ENCODE measurements at regions not wholly inside any gene's neighbourhood (a gene's known extent, or its start where the extent isn't known, plus 50 kb on each side); places are given as distances from the start of the nearest gene placed in this dataset.
"Not testable (repeated sequence)": the region's sequence is repeated elsewhere in the genome, so short reads cannot be mapped to it uniquely, and the experiment has no call there.

DNA sequence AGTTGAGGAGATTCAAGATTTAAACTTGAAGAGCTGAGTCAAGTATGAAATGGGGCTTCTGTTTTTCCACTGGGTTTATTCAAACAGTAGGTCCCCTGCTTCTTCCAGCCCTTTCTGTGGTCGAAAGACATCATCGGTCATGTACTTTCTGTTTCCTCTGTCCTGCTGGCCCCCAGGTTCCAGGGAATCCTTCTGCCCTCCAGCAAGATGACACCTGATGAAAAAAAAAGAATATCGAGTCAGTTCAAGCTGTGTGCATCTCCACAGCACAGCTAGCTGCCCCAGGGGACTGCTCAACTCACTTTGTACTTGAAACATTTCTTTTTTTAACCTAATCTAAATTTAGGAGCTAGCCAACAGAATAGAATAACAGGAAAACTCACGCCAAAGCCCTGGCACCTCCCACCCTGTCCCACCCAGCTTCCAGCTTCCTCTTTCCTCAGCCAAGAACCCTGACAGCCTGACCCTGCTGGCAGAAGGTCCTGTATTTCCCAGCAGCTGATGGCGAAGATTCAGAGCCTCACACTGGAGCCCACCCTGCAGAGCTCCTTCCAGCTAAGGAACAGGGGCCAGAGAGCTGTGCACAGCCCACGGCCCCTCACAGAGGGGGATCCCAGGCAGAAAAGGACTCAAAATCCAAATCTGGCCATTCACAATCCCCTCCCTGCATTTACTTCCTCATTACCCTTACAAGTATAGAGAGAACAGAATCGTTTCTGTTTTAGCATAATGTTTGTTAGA is 176.5 kb downstream of the PSMG1 start:
- DNase-seq (ENCODE audit: low read depth in 3 of 3, low spot score in 2 of 3), result no peak

DNA sequence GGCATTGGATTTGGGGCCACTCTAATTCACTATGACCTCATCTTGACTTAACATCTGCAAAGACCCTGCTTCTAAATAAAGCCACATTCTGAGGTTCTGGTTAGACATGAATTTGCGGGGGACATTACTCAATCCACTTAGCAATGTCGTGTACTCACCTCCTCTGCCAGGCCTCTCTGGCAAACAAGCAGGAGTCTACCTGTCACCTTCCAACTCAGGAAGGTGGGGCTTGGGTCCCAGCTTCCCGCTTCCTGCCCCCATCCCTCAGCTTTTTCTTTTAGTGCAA is 177.8 kb downstream of the PSMG1 start:
- no peak for DNase-seq (ENCODE audit: low read depth in 3 of 3, low spot score in 2 of 3)

DNA sequence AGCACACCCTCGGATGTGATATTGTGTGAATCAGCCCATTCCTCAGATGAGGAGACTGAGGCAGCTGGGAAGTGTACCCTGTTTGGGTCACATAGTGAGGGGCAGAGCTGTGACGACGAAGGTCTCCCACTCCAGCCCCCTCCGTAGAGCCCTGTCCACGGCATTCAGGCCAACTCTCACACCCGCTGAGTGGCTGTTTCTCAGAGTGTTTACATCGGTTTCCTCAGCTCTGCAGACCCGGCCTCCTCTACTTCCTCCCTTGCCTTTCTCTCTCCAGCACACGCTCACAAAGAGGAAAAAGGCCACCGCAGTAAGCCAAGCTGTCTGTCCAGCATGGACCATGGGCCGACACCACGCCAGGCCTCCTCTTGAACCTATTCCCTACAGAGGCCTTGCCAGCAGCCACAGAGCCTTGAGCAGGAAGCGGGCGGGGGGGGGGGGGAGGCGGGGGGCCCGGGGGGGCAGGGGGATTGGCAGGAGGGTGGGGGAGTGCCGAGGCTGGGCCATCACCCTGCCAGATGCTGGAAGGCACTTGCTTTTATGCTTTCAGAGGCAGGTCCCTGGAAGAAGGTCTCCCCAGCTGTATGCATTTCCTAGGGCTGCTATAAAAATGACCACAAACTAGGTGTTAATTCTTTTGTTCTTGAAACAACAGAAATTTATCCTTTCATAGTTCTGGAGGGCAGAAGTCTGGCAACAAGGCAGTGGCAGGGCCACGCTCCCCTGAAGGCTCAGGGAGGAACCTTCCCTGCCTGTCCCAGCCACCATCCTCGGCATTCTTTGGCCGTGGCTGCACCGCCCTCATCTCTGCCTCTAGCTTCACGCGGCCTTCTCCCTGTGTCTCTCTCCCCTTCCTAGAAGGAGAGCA is 178.4 kb downstream of the PSMG1 start:
- DNase-seq (ENCODE audit: low read depth in 3 of 3, low spot score in 2 of 3), result no peak

DNA sequence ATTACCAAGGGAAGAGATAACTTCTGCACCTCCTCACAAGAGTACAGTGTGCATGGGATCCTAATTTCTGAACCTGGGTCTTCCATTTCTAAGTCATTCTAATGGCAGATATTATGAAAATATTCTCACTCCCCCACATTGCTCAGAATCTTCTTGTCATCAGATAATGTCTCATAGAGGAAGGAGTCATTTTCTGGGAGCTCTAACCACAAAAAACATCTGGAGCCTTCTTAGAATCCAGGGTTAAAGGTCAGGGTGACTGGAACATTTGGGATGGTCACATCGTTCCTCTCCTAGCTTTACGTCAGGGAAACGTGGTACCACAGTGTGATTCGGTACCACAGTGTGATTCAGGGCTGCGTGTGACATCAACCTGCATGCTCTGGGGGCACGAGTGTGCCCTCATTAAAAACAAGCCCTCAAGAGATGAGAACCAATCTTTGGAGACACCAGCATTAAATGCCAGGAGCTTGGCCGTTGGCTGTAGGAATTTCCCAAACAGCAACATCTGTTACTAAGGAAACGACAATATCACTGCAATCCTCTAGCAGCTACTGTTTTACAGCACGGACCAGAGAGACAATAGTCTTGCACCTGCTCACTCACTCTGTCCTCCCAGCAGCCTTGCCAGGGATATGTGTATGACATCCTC is 179.1 kb downstream of the PSMG1 start:
- DNase-seq (ENCODE audit: low read depth in 3 of 3, low spot score in 2 of 3), result no peak

DNA sequence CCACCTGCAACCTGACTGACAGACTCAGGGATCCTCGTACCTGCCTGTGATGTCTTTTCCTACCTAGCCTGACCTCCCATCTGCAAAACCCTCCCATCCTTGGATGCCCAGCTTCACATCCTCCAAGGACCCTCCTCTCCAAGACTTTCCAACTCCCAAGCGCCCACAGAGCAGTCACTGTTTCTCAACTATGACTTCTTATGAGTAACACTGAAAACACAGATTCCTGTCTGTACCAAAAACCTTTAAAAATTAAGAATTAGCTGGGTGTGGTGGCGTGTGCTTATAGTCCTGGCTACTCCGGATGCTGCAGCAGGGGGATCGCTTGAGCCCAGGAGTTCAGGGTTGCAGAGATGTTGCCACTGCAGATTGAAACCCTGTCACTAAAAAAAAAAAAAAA is 181.9 kb downstream of the PSMG1 start:
- DNase-seq (ENCODE audit: low read depth in 3 of 3, low spot score in 2 of 3), result no peak

DNA sequence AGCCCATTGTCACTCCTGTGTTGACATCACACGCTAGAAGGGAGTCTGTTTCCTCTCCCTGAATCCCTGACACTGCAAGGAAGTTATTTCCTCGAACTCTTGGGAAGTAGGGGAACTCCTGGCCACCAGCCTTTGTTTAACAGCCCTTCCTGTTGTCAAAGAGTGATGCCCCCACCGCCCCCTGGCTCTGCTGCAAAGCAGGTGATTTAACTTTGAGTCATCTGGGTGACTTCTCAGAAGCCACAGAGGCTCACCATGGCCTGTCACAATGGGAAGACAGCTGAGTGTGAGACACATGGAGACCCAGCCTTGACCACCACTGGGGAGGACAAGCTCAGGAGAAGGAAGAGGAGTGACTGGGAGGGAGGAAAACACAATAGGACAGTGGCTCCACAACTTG is 182.8 kb downstream of the PSMG1 start:
- no peak for DNase-seq (ENCODE audit: low read depth in 3 of 3, low spot score in 2 of 3)

DNA sequence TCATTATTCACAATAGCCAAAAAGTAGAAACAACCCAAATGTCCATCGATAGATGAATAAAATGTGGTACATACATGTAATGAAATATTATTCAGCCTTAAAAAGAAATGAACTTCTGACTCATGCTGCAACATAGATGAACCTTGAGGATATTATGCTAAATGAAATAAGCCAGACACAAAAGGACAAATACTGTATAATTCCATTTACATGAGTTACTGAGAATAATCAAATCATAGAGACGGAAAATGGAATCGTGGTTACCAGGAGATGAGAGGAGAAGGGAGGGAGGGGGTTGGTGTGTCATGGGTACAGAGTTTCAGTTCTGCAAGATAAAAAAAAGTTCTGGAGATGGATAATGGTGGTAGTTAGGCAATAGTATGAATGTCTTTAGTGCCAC is 184.1 kb downstream of the PSMG1 start:
- no peak for DNase-seq (ENCODE audit: low read depth in 3 of 3, low spot score in 2 of 3)

DNA sequence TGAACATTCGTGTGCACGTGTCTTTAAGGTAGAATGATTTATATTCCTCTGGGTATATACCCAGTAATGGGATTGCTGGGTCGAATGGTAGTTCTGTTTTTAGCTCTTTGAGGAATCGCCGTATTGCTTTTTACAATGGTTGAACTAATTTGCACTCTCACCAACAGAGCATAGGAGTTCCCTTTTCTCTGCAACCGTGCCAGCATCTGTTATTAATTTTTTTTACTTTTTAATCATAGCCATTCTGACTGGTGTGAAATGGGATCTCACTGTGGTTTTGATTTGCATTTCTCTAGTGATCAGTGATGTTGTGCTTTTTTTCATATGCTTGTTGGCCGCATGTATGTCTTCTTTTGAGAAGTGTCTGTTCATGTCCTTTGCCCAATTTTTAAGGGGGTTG is 185.0 kb downstream of the PSMG1 start:
- DNase-seq (ENCODE audit: low read depth in 3 of 3, low spot score in 2 of 3), result not testable (repeated sequence)

DNA sequence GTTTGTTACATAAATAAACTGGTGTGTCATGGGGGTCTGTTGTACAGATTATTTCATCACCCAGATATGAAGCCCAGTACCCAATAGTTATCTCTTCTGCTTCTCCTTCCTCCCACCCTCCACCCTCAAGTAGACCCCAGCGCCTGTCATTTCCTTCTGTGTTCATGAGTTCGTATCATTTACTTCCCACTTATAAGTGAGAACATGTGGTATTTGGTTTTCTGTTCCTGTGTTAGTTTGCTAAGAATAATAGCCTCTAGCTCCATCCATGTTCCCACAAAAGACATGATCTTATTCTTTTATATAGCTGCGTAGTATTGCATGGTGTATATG is 185.4 kb downstream of the PSMG1 start:
- not testable (repeated sequence) for DNase-seq (ENCODE audit: low read depth in 3 of 3, low spot score in 2 of 3)

DNA sequence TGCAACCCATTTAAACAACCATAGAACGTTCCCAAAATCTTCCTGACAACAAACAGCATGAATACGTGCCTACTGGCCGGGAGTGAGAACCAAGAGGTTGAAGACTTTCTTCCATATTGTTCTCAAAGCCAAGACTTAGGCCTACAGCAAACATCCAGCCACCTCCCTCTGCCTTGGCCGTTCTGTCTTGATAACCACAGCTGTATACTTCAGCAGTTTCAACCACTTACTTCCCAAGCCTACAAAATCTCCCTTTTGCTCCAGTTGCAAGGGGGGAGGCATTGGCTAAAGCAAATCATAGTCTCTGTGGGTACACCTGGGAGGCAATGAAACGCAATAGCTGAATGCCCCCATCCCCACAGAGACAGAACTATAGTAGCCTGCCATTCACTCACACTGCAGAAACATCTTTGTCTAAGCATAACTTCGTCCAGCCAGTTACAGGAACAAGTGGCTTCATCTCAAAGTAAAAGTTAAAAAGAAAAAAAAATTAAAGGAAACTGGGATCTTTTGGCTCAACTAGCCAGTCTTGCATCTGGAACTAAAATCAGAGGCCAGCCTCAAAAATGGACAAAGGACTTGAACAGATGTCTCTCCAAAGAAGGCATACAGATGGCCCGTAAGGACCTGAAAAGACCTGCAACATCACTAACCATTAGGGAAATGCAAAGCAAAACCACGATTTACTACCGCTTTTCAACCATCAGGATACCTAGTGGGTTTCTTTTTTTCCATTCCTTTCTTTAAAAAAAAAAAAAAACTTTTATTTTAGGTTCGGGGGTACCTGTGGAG is 186.0 kb downstream of the PSMG1 start:
- no peak for DNase-seq (ENCODE audit: low read depth in 3 of 3, low spot score in 2 of 3)

DNA sequence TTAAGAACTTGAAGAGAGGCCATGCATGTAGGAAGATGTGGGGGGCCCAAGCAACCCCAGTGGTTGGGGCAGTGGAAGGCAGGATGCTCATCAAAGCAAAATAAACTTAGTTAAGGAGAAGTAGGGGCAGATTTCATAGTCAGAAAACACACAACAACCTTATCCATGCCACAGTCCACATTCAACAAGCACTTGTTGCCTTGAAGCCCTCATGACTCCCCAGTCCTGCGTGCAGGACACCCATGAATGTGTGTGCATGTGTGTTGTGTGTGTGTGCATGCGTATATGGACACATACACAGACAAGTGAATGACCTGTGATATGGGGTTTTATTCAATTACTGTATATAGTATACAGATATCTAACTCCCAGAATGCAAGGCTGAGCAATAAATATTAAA is 186.9 kb downstream of the PSMG1 start:
- DNase-seq (ENCODE audit: low read depth in 3 of 3, low spot score in 2 of 3), result no peak

DNA sequence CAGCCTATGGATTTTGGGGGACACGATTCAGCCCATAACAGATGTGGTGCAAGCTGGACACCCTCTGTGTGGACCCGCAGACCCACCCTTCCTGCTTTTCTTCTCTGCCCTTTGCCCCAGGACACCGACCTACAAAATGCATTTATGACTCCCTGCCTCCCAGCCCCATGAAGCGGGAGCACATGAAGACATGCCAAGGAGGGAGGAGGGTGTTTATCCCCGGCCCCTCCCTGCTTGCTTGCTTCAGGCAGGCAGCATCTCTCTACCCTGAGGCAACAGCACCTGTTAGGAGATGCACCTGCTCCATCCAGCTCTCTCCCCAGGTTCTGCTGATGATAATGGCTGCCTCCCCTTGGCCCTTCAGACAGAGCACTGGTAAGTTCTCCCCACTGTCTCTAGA is 187.5 kb downstream of the PSMG1 start:
- DNase-seq (ENCODE audit: low read depth in 3 of 3, low spot score in 2 of 3), result no peak

DNA sequence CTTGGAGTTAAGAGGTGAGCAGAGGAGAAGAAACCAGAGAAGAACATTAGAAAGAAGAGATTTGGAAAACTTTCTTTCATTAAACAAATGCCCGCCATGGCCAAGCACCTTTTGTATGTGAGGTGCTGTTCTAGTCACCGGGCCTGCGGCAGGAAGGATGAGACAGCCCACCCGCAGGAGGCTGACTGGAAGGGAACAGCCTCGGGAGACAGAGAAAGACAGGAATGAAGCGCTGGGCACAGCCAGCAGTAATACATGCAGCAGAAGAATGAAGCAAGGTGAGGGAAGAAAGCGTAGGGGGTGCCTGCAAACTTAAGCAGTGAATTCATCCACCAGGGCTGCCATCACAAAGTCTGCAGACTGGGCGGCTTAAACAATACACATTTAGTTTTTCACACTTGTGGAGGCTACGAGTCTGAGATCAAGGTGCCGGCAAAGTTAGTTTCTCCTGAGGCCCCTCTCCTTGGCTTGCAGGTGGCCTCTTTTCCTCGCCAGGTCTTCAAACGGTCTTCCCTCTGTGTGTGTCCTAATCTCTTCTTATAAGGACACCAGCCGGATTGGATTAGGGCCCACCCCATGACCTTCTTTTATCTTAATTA is 188.1 kb downstream of the PSMG1 start:
- no peak for DNase-seq (ENCODE audit: low read depth in 3 of 3, low spot score in 2 of 3)

DNA sequence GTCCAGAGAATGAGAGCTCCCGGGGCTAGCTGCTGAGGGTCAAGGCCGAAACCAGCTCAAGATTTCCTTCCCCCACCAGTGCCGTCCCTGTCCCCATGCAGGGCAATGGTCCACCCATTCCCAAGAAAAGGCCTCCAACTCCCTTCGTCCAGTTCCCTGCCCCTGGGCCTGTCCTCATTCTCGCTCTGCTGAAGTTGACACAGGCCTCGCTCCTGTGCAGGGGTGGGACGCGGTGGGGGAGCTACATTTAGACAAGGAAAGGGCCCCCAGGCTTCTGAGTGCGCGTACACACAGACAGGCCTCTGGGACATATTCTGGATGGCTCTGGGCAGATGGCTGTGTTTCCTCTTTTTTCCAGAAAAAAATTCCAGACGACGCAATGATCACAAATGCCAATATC is 188.3 kb downstream of the ETS2 start:
- DNase-seq (ENCODE audit: low read depth in 3 of 3, low spot score in 2 of 3), result no peak

DNA sequence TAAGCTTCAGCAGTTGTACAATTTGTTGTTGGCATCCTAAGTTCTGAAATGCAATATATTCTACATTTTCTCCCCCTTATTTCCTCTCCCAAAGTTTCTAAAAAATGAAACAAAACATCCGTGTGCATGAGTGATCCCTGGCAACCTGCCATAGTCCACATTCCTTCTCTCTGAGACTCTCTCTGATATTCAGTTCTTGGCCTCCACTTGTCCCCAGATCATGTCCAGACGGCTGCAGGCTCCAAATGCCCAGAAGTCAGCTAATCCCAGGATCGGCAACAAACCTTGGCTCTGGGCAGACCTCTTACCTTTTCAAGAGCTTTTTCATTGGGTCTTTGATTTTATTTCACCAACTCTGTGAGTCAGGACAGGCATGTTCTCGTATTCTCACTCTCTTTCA is 187.8 kb downstream of the ETS2 start:
- DNase-seq (ENCODE audit: low read depth in 3 of 3, low spot score in 2 of 3), result peak in 1 of 3 donors; percentile 66

DNA sequence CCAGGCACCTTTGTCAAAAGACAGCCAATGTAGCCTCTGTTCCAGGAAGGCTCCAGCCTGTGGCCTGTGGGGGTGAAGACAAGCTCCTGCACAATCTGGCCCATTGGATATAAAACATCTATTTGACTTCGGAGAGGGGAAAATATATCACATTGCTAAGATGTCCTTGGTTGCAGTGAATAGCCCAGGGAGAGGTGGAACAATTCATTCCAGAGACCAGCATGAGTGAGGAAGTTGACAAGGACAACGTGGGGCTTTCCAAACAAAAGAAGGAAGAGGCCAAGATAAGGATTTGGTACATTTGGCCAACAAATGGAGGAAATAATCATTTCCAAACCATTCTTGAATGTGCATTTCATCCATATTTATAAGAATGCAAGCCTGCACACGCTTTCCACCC is 187.0 kb downstream of the ETS2 start:
- no peak for DNase-seq (ENCODE audit: low read depth in 3 of 3, low spot score in 2 of 3)

DNA sequence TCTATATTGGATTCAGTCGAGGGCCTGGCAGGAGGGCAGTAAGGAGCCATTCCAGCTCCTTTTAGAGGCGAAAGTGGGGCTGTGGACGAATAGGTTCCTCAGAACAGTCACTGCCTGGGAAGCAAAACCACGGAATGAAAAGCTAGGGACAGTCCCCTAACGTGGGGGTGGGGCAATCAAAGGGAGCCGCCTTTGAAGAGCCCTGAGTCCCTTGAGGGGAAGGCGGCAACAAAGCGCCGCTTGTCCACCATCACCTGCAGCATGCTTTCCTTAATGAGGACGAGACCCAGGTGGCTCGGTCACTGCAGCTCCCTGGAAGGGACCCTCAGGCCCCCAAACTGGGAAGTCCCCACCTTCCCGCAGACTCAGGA is 184.7 kb downstream of the ETS2 start:
- DNase-seq (ENCODE audit: low read depth in 3 of 3, low spot score in 2 of 3), result no peak

DNA sequence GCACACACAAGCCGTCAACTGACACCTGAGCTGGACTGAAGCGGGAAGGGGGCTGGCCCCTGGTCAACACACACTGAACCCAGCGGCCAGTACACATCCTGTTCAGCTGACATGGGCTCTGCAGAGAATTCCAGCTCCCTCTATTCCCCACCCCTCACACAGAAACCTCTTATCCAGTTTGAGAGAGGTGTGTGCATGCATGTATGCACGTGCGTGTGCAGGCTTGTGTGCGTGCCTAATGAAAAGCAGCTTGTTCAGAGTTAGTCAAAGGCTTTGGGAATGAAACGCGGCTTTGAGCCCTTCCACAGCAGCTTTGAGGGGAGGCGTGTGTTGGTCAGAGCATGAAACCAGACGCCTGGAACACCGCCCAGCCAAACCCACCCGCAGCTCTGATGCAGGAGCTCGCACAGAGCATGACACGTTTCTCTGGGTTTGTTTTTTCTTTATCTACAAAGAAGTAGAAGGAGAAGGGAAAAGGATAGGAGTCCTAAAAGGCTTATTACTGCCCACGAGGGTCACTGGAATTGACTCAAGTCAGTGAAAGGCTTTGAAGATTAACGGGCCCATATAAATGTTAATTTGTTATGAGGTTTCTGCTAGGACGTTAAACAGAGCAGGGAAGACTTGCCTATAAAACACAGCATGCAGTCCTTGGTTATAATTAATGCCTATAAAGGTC is 184.2 kb downstream of the ETS2 start:
- peak in 2 of 3 donors; percentile 74 to 75 for DNase-seq (ENCODE audit: low read depth in 3 of 3, low spot score in 2 of 3)

DNA sequence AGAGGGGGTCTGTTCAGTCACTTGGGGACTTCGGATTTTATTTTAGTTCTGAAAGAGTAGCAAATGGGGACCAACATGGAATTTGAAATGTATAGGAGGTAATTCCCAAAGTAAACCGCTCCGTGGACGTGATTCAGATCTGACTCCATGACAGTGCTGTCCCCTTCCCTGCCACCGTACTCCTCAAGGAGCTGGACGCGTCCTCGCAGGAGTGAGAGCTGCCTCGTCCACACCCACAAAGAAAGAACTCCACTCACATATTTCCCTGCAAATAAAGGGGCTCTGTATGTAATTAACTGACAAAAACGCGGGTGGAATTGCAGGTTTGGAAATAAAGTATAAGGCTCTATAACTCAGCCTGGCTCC is 183.6 kb downstream of the ETS2 start:
- no peak for DNase-seq (ENCODE audit: low read depth in 3 of 3, low spot score in 2 of 3)
